Stimulated activated memory B cell treated with anti-CD40 and anti-IgM and Interleukin-4, amounts not matched to agents 10 μg/mL and 1 μg/mL and 100 μg/mL, for 72 hours (primary cell): ENCODE measurements at regions not wholly inside any gene's neighbourhood (a gene's known extent, or its start where the extent isn't known, plus 50 kb on each side); places are given as distances from the start of the nearest gene placed in this dataset.

Experiments
- ATAC-seq: fragments of 150-1000 bp; cut with Tn5 transposase; 2 replicates; pipeline ENCODE4 v1.10.0; 2021
- H3K27ac Mint-ChIP-seq: one replicate; pipeline ENCODE4 v1.8.0; 2022; ENCODE audit warnings: mild to moderate bottlenecking, mixed read lengths
- H3K27me3 Mint-ChIP-seq: one replicate; pipeline ENCODE4 v1.8.0; 2022; ENCODE audit warnings: mixed read lengths
- H3K36me3 Mint-ChIP-seq: one replicate; pipeline ENCODE4 v1.8.0; 2022; ENCODE audit warnings: mixed read lengths
- H3K4me1 Mint-ChIP-seq: one replicate; pipeline ENCODE4 v1.8.0; 2022; ENCODE audit warnings: mixed read lengths
- H3K4me3 Mint-ChIP-seq: one replicate; pipeline ENCODE4 v1.8.0; 2022; ENCODE audit warnings: mild to moderate bottlenecking, moderate library complexity, mixed read lengths
- H3K9me3 Mint-ChIP-seq: one replicate; pipeline ENCODE4 v1.8.0; 2022; ENCODE audit warnings: mixed read lengths

- H3K36me3 Mint-ChIP-seq, result no peaks in the 10 kb centered on the region
- H3K4me3 Mint-ChIP-seq, result no peak overlapping the region
- ATAC-seq, result no peak
- H3K4me1 Mint-ChIP-seq, result no peaks in the 10 kb centered on the region
- H3K27ac Mint-ChIP-seq, result no peak overlapping the region
- peaks cover 7% of the 10 kb centered on the region for H3K9me3 Mint-ChIP-seq
- H3K27me3 Mint-ChIP-seq, result no peaks in the 10 kb centered on the region
Measured at GRCh38 chr13:60973529-60973928, 442.1 kb downstream of the PCDH20 start.

GRCh38 chr13:60970736-60971135 is 444.9 kb downstream of the PCDH20 start:
- ATAC-seq, result no peak
- H3K27me3 Mint-ChIP-seq, result no peaks in the 10 kb centered on the region
- H3K4me1 Mint-ChIP-seq, result no peaks in the 10 kb centered on the region
- H3K36me3 Mint-ChIP-seq, result no peaks in the 10 kb centered on the region
- no peak overlapping the region for H3K4me3 Mint-ChIP-seq
- peaks cover 4% of the 10 kb centered on the region for H3K9me3 Mint-ChIP-seq
- no peak overlapping the region for H3K27ac Mint-ChIP-seq

GRCh38 chr13:60969656-60970055 is 446.0 kb downstream of the PCDH20 start:
- Mint-ChIP-seq H3K27ac (no peak overlapping the region), H3K4me1 (no peaks in the 10 kb centered on the region), H3K27me3 (no peaks in the 10 kb centered on the region), H3K9me3 (peaks cover 4% of the 10 kb centered on the region), H3K4me3 (no peak overlapping the region), H3K36me3 (no peaks in the 10 kb centered on the region)
- no peak for ATAC-seq

DNA sequence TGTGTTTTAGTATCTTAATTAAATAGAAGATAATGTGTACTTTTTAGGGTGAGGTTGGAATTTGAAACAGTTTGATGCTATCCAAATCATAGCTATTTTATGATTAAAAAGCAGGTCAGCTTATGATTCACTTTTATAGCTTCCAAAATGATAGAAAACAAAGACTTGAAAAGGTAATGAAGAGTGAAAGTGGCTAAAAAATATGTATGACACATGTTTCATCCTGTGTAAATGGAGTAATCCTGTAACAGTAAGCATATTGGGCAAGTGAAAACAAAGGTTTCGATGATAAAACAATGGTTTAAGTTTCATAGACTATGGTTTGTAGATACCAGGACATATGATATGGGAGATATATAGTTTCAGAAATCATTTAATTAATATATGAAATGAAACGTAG is 456.2 kb downstream of the PCDH20 start:
- no peak overlapping the region for H3K4me3 Mint-ChIP-seq
- no peak overlapping the region for H3K27ac Mint-ChIP-seq
- no peaks in the 10 kb centered on the region for H3K36me3 Mint-ChIP-seq
- no peaks in the 10 kb centered on the region for H3K4me1 Mint-ChIP-seq
- ATAC-seq, result no peak
- H3K9me3 Mint-ChIP-seq, result peaks cover 3% of the 10 kb centered on the region
- H3K27me3 Mint-ChIP-seq, result no peaks in the 10 kb centered on the region

DNA sequence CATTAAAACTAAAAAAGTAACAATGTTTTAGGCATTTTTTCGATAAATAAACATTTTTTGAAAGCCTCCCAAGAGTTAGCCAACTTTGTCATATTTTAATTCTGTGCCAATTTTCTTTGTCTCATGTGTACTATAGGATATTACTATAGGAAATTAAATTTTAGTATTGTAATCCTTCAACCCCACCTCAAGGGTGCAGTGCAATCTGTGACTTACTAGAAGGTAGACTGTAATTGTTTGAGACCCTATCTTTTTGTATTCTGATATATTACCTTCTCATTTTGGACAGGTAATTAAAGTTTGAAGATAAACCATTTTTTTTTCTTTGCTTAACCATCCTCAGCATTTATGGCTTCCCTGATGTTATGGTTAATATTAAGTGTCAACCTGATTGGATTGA is 457.8 kb downstream of the PCDH20 start:
- H3K4me3 Mint-ChIP-seq, result no peak overlapping the region
- H3K9me3 Mint-ChIP-seq, result peaks cover 3% of the 10 kb centered on the region
- H3K36me3 Mint-ChIP-seq, result no peaks in the 10 kb centered on the region
- H3K27ac Mint-ChIP-seq, result no peak overlapping the region
- no peak for ATAC-seq
- no peaks in the 10 kb centered on the region for H3K27me3 Mint-ChIP-seq
- H3K4me1 Mint-ChIP-seq, result no peaks in the 10 kb centered on the region

DNA sequence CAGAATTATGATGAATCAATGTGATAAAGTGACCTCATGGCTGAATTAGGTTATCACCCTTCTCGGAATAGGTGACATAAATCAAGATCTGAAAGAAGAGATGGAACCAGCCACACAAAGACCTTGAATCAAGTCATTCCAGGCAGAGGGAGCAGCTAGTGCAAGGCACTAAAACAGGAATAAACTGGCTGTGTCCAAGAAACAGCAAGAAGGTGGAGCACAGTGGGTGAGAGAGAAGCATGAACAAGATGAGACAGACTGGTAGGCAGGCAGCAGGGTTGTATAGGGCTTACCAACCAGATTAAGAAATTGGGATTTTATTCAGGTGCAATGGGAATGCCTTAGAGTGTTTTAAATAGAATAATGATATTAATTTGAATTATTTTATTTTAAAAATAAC is 470.3 kb downstream of the PCDH20 start:
- H3K27ac Mint-ChIP-seq, result no peak overlapping the region
- no peaks in the 10 kb centered on the region for H3K4me1 Mint-ChIP-seq
- no peaks in the 10 kb centered on the region for H3K27me3 Mint-ChIP-seq
- ATAC-seq, result no peak
- H3K4me3 Mint-ChIP-seq, result no peak overlapping the region
- H3K9me3 Mint-ChIP-seq, result peaks cover 10% of the 10 kb centered on the region
- no peaks in the 10 kb centered on the region for H3K36me3 Mint-ChIP-seq

DNA sequence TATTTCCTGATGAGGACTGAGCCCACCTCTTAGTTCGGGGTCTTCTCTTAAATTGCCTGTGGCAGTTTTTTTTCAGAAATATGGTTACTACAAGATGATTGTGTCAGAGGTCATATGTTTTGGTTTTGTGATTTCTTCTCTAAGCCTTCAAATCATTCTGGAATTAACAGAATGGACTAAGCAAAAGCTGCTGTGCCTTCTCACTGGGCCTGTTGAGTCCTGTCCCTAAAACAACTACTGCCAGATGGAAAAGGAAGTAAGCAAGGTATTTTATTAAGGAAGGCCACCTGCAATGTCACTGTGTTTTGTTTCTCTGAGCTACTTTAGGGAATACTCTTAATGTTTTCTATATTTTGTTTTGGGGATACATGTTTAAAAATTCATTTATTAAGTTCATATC is 470.8 kb downstream of the PCDH20 start:
- no peaks in the 10 kb centered on the region for H3K27me3 Mint-ChIP-seq
- ATAC-seq, result no peak
- no peaks in the 10 kb centered on the region for H3K4me1 Mint-ChIP-seq
- H3K36me3 Mint-ChIP-seq, result no peaks in the 10 kb centered on the region
- H3K4me3 Mint-ChIP-seq, result no peak overlapping the region
- H3K9me3 Mint-ChIP-seq, result peaks cover 10% of the 10 kb centered on the region
- no peak overlapping the region for H3K27ac Mint-ChIP-seq

GRCh38 chr13:60944016-60944415 is 471.6 kb downstream of the PCDH20 start:
- no peak overlapping the region for H3K27ac Mint-ChIP-seq
- peaks cover 10% of the 10 kb centered on the region for H3K9me3 Mint-ChIP-seq
- H3K4me1 Mint-ChIP-seq, result no peaks in the 10 kb centered on the region
- H3K36me3 Mint-ChIP-seq, result no peaks in the 10 kb centered on the region
- no peaks in the 10 kb centered on the region for H3K27me3 Mint-ChIP-seq
- no peak overlapping the region for H3K4me3 Mint-ChIP-seq
- no peak for ATAC-seq

GRCh38 chr13:60936281-60936680 is 479.4 kb downstream of the PCDH20 start:
- no peaks in the 10 kb centered on the region for H3K27me3 Mint-ChIP-seq
- no peak overlapping the region for H3K27ac Mint-ChIP-seq
- H3K4me1 Mint-ChIP-seq, result no peaks in the 10 kb centered on the region
- ATAC-seq, result no peak
- H3K36me3 Mint-ChIP-seq, result no peaks in the 10 kb centered on the region
- H3K4me3 Mint-ChIP-seq, result no peak overlapping the region
- H3K9me3 Mint-ChIP-seq, result no peaks in the 10 kb centered on the region

DNA sequence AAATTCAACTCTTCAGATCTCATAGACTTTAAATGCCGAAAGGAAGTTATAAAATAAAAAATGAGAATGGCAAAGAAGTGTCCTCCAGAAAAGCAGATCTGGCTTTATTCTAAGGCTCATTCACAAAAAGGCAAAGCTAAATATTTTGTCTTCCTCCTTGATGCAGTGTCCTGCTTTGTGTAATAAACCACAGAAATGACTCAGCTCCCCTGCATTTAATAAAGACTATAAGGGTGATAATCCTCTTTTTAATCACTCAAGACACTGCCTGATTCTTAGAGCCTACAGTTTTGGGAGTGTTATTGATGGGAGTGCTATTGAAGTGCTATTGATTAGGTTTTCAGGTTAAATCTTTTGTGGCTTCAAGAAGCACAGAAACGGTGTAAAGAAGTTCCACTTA is 482.0 kb downstream of the PCDH20 start:
- H3K9me3 Mint-ChIP-seq, result no peaks in the 10 kb centered on the region
- H3K36me3 Mint-ChIP-seq, result no peaks in the 10 kb centered on the region
- no peaks in the 10 kb centered on the region for H3K27me3 Mint-ChIP-seq
- no peaks in the 10 kb centered on the region for H3K4me1 Mint-ChIP-seq
- no peak overlapping the region for H3K27ac Mint-ChIP-seq
- no peak for ATAC-seq
- H3K4me3 Mint-ChIP-seq, result no peak overlapping the region

DNA sequence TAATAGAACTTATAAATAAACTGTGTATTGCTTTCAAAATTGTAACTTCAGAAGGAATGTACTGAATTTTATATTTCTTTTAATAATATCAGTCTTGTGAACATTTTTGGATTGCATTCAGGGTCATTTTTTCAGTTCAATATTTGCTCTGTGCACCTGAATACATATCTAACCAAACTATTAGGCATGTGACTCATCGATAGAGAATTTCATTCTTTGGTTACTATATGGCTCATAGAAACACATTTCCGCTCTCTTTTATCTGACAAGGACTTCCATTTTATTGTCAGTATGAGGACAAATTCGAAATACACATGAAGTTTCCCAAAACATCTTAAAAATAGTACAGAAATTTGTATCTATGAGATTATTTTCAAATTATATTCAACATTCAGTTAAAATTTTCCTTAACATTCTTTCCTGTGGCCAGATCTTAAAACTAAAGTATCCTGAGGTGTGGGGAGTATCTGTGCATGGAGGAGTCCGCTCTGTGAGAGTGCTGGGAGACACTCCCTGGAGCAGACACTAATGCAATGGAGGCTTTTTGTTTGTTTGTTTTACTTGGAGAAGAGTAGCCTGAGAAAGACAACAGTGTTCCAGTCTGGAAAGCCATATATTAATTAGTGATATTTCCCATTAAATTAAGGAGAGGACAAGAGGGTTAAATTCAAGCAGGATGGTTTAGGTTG is 483.6 kb downstream of the PCDH20 start:
- H3K27ac Mint-ChIP-seq, result no peak overlapping the region

GRCh38 chr13:60925686-60926085 is 490.0 kb downstream of the PCDH20 start:
- Mint-ChIP-seq H3K4me3 (no peak overlapping the region), H3K27ac (no peak overlapping the region), H3K27me3 (no peaks in the 10 kb centered on the region), H3K4me1 (no peaks in the 10 kb centered on the region), H3K9me3 (peaks cover 3% of the 10 kb centered on the region), H3K36me3 (no peaks in the 10 kb centered on the region)
- no peak for ATAC-seq

More for the DNA sequence above, 483.6 kb downstream of the PCDH20 start:
- Mint-ChIP-seq H3K9me3 (no peaks in the 10 kb centered on the region), H3K36me3 (no peaks in the 10 kb centered on the region), H3K4me3 (no peak overlapping the region), H3K4me1 (no peaks in the 10 kb centered on the region), H3K27me3 (no peaks in the 10 kb centered on the region)
- ATAC-seq, result no peak

- Mint-ChIP-seq H3K4me3 (no peak overlapping the region), H3K27ac (no peak overlapping the region), H3K9me3 (peaks cover 3% of the 10 kb centered on the region), H3K36me3 (no peaks in the 10 kb centered on the region), H3K4me1 (no peaks in the 10 kb centered on the region), H3K27me3 (no peaks in the 10 kb centered on the region)
- ATAC-seq, result no peak
Measured at GRCh38 chr13:60924856-60925255, 490.8 kb downstream of the PCDH20 start.

- H3K9me3 Mint-ChIP-seq, result peaks cover 3% of the 10 kb centered on the region
- no peak for ATAC-seq
- no peak overlapping the region for H3K4me3 Mint-ChIP-seq
- no peaks in the 10 kb centered on the region for H3K27me3 Mint-ChIP-seq
- no peaks in the 10 kb centered on the region for H3K36me3 Mint-ChIP-seq
- no peaks in the 10 kb centered on the region for H3K4me1 Mint-ChIP-seq
- H3K27ac Mint-ChIP-seq, result no peak overlapping the region
Measured at GRCh38 chr13:60922576-60923231, 492.9 kb downstream of the PCDH20 start.

DNA sequence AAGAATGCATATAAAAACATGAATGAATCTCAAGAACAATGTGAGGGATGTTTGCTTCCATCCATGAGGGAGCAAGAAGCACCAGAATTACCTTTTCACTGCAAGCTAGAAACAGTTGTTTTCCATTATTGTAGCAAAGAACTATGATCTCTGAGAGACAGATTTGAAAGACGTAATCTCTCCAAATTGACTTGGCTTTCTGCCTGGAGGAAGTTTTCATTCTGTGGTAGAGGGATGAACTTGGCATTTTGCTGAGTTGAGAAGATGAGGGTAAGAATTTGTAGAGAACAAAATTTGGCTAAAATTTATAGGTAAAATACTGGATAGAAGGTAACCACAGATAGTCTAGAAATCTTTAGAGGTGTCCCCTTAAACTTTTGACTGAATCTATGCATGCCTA is 496.8 kb downstream of the TDRD3 start:
- peaks cover 11% of the 10 kb centered on the region for H3K9me3 Mint-ChIP-seq
- H3K27me3 Mint-ChIP-seq, result no peaks in the 10 kb centered on the region
- H3K27ac Mint-ChIP-seq, result no peak overlapping the region
- H3K4me3 Mint-ChIP-seq, result no peak overlapping the region
- no peaks in the 10 kb centered on the region for H3K36me3 Mint-ChIP-seq
- no peak for ATAC-seq
- H3K4me1 Mint-ChIP-seq, result no peaks in the 10 kb centered on the region

DNA sequence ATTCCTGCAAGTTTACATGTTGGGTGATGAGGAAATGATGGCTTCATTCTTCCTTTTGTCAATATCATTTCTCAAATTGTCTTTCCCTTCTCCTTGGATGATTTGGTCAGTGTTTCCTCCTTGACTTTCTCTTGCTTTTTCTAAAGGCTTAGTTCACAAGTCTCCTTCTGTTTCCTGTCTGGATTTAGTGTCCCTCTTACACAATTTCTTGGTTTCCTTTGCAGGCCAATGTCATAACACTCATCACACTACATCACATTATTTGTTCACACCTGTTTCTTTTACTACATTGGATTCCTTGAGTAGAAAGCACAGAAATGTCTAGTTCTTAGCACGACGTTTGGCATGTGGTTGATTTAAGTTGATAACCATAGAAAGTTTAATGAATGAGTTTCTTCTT is 490.7 kb downstream of the TDRD3 start:
- no peaks in the 10 kb centered on the region for H3K4me1 Mint-ChIP-seq
- H3K9me3 Mint-ChIP-seq, result peaks cover 6% of the 10 kb centered on the region
- H3K27me3 Mint-ChIP-seq, result no peaks in the 10 kb centered on the region
- no peaks in the 10 kb centered on the region for H3K36me3 Mint-ChIP-seq
- no peak overlapping the region for H3K4me3 Mint-ChIP-seq
- ATAC-seq, result no peak
- no peak overlapping the region for H3K27ac Mint-ChIP-seq
